ENCODE measurements at regions not wholly inside any gene's neighbourhood (a gene's known extent, or its start where the extent isn't known, plus 50 kb on each side); places are given as distances from the start of the nearest gene placed in this dataset.
A peak's percentile ranks its signal among the peaks of the same experiment; 100 is the strongest.

DNA sequence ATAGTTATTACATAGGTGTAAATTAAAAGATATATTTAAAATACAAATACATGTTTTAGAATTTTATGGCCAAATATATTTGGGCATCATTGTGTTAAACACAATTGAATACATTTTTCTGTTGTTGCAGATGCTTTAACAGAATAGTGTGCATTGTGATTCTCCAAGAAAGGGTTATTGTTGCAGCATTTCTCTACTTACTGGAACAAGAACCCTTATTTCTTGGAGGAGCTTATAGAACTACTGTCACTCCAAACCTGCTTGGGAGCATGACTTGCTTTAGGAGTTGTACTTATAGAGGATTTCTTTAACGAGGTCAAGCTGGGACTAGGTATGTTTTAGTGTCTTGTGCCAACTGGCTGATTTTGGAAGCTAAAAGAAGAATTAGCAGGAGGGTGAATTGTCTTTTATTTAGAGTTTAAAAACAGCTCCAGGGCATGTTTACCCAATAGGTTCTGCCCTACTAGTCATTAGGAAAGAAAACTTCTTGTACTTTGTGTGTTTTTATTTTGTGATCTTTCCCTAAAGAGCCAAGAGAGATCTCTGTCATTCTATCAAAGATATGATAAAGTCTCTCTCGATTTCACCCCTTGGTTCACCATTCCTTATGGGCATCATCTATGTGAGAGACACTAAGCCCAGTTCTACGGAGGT lies 279.8 kb upstream of the SALL1 start (continued):
- no peak for TF ChIP-seq CTCF (conservative IDR thresholded peaks at IDR 0.05; ENCODE audit: low read depth, low read length)
- TF ChIP-seq POLR2A (IDR thresholded peaks at IDR 0.05; ENCODE audit: low read depth, low read length): no peak
- no peak for TF ChIP-seq SMC3 (IDR thresholded peaks at IDR 0.05; ENCODE audit: low read depth, low read length)

- H3K14ac ChIP-seq (replicated peaks; ENCODE audit: low read depth, low read length): no peak overlapping the region
- WGBS, 2 experiments (ENCODE audit: extremely low coverage in 2 of 2, insufficient read length in 1 of 2): no CpG with 5 or more reads among the region's 2 CpGs
- H4K5ac ChIP-seq (ENCODE audit: low read depth, low read length): no peak overlapping the region
- no peak overlapping the region for H3K23ac ChIP-seq (ENCODE audit: low read depth, low read length)
- no peak overlapping the region for H2BK15ac ChIP-seq (ENCODE audit: low read depth, low read length)
- ATAC-seq (ENCODE audit: low read depth) (no peak), DNase-seq (no peak)
- no peak overlapping the region for H2BK20ac ChIP-seq (ENCODE audit: low read depth, low read length)
- no peak overlapping the region for H2AK9ac ChIP-seq (replicated peaks; ENCODE audit: low read depth, low read length, poor library complexity)
- 0 out of 2 replicates have a peak overlapping the region, but pooled peaks have one; percentile 2 for H2BK120ac ChIP-seq (ENCODE audit: low read depth, low read length)
- in situ Hi-C loops (cut with MboI; ENCODE audit: low sequenced_read_pairs) (no loop called here), dilution Hi-C loops (cut with HindIII; ENCODE audit: low sequenced_read_pairs, unreplicated experiment) (no loop called here), intact Hi-C loops (cut with micrococcal nuclease) (no loop called here)
- no peak overlapping the region for H3K27ac ChIP-seq (ENCODE audit: insufficient read depth, low read length)
- no peak overlapping the region for H2AFZ ChIP-seq (replicated peaks; ENCODE audit: low read length, poor library complexity)
- ChIA-PET CTCF (interaction anchor here (0.7 kb wide), 1 partner anchor 14 kb away, joined by 3 read pairs; no protein-coding TSS in a partner anchor), POLR2A (ENCODE audit: unreplicated experiment) (no interaction called here)
- H4K8ac ChIP-seq (ENCODE audit: low read depth in 2 of 2, low read length in 2 of 2): no peak overlapping the region
- no peak overlapping the region for H2AK5ac ChIP-seq (ENCODE audit: low read depth, low read length)
- no peaks in the 10 kb centered on the region for H3K36me3 ChIP-seq (ENCODE audit: control insufficient read depth, insufficient read depth, low read length)
- no peak overlapping the region for H3K18ac ChIP-seq (ENCODE audit: low read depth, low read length)
- no peak overlapping the region for H4K91ac ChIP-seq (ENCODE audit: insufficient read depth, low read depth, low read length)
- H2BK5ac ChIP-seq (ENCODE audit: low read depth, low read length, poor library complexity, severe bottlenecking): no peak overlapping the region
- H4K20me1 ChIP-seq (ENCODE audit: insufficient read depth, low read length): no peaks in the 10 kb centered on the region
- H3K4me3 ChIP-seq (ENCODE audit: insufficient read depth, low read depth, low read length): no peak overlapping the region
- no peak overlapping the region for H3K56ac ChIP-seq (ENCODE audit: extremely low read depth, insufficient read depth, low read length)
- no TSS peak for BruUV-seq (replicated peaks)
- TF ChIP-seq RFX5 (IDR thresholded peaks at IDR 0.05; ENCODE audit: low read depth, low read length): no peak
- TF ChIP-seq, protein P1, sequence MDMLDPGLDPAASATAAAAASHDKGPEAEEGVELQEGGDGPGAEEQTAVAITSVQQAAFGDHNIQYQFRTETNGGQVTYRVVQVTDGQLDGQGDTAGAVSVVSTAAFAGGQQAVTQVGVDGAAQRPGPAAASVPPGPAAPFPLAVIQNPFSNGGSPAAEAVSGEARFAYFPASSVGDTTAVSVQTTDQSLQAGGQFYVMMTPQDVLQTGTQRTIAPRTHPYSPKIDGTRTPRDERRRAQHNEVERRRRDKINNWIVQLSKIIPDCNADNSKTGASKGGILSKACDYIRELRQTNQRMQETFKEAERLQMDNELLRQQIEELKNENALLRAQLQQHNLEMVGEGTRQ (IDR thresholded peaks at IDR 0.05; ENCODE audit: low read depth, low read length): no peak
- TF ChIP-seq RCOR1 (IDR thresholded peaks at IDR 0.05; ENCODE audit: insufficient replicate concordance, low read length): no peak
- no peak for TF ChIP-seq CTCF (conservative IDR thresholded peaks at IDR 0.05; ENCODE audit: low read depth, low read length)
- H3K4ac ChIP-seq (ENCODE audit: low read depth, low read length): no peak overlapping the region
- H3K4me1 ChIP-seq (ENCODE audit: control insufficient read depth, insufficient read depth, low read length): peaks cover 5% of the 10 kb centered on the region; the same call in 1 of the 2 replicates
- H3K9me1 ChIP-seq (ENCODE audit: insufficient read depth, low read length): peaks cover 2% of the 10 kb centered on the region
- H3K79me1 ChIP-seq (ENCODE audit: low read depth in 1 of 2, low read length in 2 of 2): no peaks in the 10 kb centered on the region
- H3K4me2 ChIP-seq (ENCODE audit: low read depth, low read length): no peak overlapping the region
- H3K9me3 ChIP-seq (ENCODE audit: control insufficient read depth, insufficient read depth, low read length): no peaks in the 10 kb centered on the region
- H3K9ac ChIP-seq (ENCODE audit: low read depth, low read length): no peak overlapping the region
- no peaks in the 10 kb centered on the region for H3K27me3 ChIP-seq (ENCODE audit: control insufficient read depth, insufficient read depth, low read length)
Measured at GRCh38 chr16:51429041-51429440, 278.0 kb upstream of the SALL1 start.

All from IMR-90 (cell line).